H1 (cell line): ENCODE measurements at regions not wholly inside any gene's neighbourhood (a gene's known extent, or its start where the extent isn't known, plus 50 kb on each side); places are given as distances from the start of the nearest gene placed in this dataset.

ENCODE experiments used
- CTCF ChIA-PET: fragments of 300-600 bp; sonication (Branson Sonifier 250); formaldehyde crosslinking; loops from one replicate; lab custom pipeline; 2021; ENCODE audit not compliant: partially characterized antibody; lab: Charles Lee
- POLR2A ChIA-PET: fragments of 300-600 bp; sonication (Branson Sonifier 250); formaldehyde crosslinking; loops from one replicate; lab custom pipeline; 2021; ENCODE audit warnings: inconsistent platforms; ENCODE audit not compliant: partially characterized antibody; lab: Charles Lee
- DNase-seq, 2 experiments: peaks; one replicate each; pipeline versions ENCODE4 v3.0.0 to v3.0.0-alpha.2; 2010 to 2022; ENCODE audit warnings: low spot score in 2 of 2, low read depth in 1 of 2, mixed read lengths in 1 of 2
- FAIRE-seq: peaks from 2 replicates; lab custom pipeline; 2011; peaks lifted over from hg19 to GRCh38; lab: Jason Lieb, UNC
- H2AFZ ChIP-seq: 2 replicates; pipeline ENCODE4 v1.8.1; 2012; ENCODE audit warnings: low read length, inconsistent platforms
- H2AK5ac ChIP-seq: 2 replicates; pipeline ENCODE4 v1.6.1; 2013; ENCODE audit warnings: low read depth, low read length
- H2BK120ac ChIP-seq: replicated peaks from 2 replicates; pipeline ENCODE3; 2013; ENCODE audit warnings: low read depth, low read length, inconsistent platforms
- H2BK12ac ChIP-seq: 2 replicates; pipeline ENCODE4 v1.6.1; 2013; ENCODE audit warnings: low read depth, low read length
- H2BK15ac ChIP-seq: 2 replicates; pipeline ENCODE4 v1.6.1; 2013; ENCODE audit warnings: low read length
- H2BK20ac ChIP-seq: 2 replicates; pipeline ENCODE4 v1.6.1; 2013; ENCODE audit warnings: low read length
- H2BK5ac ChIP-seq: 2 replicates; pipeline ENCODE4 v1.6.1; 2013; ENCODE audit warnings: low read depth, low read length
- H3K14ac ChIP-seq: 2 replicates; pipeline ENCODE4 v1.6.1; 2013; ENCODE audit warnings: inconsistent platforms; ENCODE audit not compliant: insufficient read length
- H3K18ac ChIP-seq: 2 replicates; pipeline ENCODE4 v1.6.1; 2013; ENCODE audit warnings: low read length; ENCODE audit errors: extremely low read depth
- H3K23ac ChIP-seq: 2 replicates; pipeline ENCODE4 v1.6.1; 2013; ENCODE audit warnings: inconsistent platforms; ENCODE audit not compliant: insufficient read length
- H3K23me2 ChIP-seq: 2 replicates; pipeline ENCODE4 v1.6.1; 2013; ENCODE audit warnings: low read depth, low read length
- H3K27ac ChIP-seq: 2 replicates; pipeline ENCODE4 v1.6.1; 2011; ENCODE audit warnings: low read depth, low read length, inconsistent platforms
- H3K27me3 ChIP-seq, 4 experiments: replicated peaks in 1 of 4; 1 replicate in 1 of 4; 2 replicates in 3 of 4; pipeline versions ENCODE4 v1.6.1 to v1.8.1; 2011 to 2013; ENCODE audit warnings: low read length in 3 of 4, mild to moderate bottlenecking in 3 of 4, inconsistent platforms in 2 of 4, mixed read lengths in 2 of 4, moderate library complexity in 1 of 4; ENCODE audit not compliant: control insufficient read depth in 3 of 4, insufficient read depth in 3 of 4; ENCODE audit errors: extremely low read depth in 1 of 4
- H3K36me3 ChIP-seq, 4 experiments: 2 replicates each; pipeline versions ENCODE4 v1.6.1 to v1.8.1; 2011 to 2013; ENCODE audit warnings: mild to moderate bottlenecking in 4 of 4, low read length in 3 of 4, moderate library complexity in 2 of 4, control low read depth in 1 of 4, inconsistent platforms in 1 of 4; ENCODE audit not compliant: insufficient read depth in 4 of 4, control insufficient read depth in 2 of 4
- H3K4ac ChIP-seq: replicated peaks from 2 replicates; pipeline ENCODE3; 2013; ENCODE audit warnings: low read length, low read depth, mixed read lengths, inconsistent platforms; ENCODE audit not compliant: insufficient read length
- H3K4me1 ChIP-seq, 4 experiments: replicated peaks in 1 of 4; 1 replicate in 1 of 4; 2 replicates in 3 of 4; pipeline versions ENCODE4 v1.6.1 to v1.8.1; 2011 to 2013; ENCODE audit warnings: low read length in 3 of 4, inconsistent platforms in 2 of 4, mixed read lengths in 1 of 4; ENCODE audit not compliant: insufficient read depth in 4 of 4, control insufficient read depth in 3 of 4
- H3K4me2 ChIP-seq, 2 experiments: 2 replicates each; pipeline versions ENCODE4 v1.6.1 to v1.8.1; 2011 to 2013; ENCODE audit warnings: low read depth in 2 of 2, low read length in 2 of 2, control low read depth in 1 of 2, inconsistent platforms in 1 of 2, mild to moderate bottlenecking in 1 of 2; ENCODE audit not compliant: insufficient read depth in 1 of 2
- H3K4me3 ChIP-seq, 4 experiments: fragments of 200-600, 300-600 bp in 1 of 4; sonication (generic), shearing (Covaris generic), sonication (Bioruptor Twin) in 1 of 4; 2 replicates each; pipeline versions ENCODE4 v1.5.1 to v1.8.1; 2011 to 2016; ENCODE audit warnings: low read length in 4 of 4, low read depth in 3 of 4, control low read depth in 2 of 4, inconsistent platforms in 2 of 4, mild to moderate bottlenecking in 2 of 4, mixed read lengths in 1 of 4, moderate library complexity in 1 of 4; ENCODE audit not compliant: insufficient read depth in 2 of 4; ENCODE audit errors: extremely low read depth in 1 of 4
- H3K56ac ChIP-seq: replicated peaks from 2 replicates; pipeline ENCODE3; 2013; ENCODE audit warnings: low read depth, mild to moderate bottlenecking, mixed read lengths, low read length, inconsistent platforms; ENCODE audit not compliant: insufficient read length
- H3K79me1 ChIP-seq: 2 replicates; pipeline ENCODE4 v1.6.1; 2013; ENCODE audit warnings: low read depth, low read length, control low read depth
- H3K79me2 ChIP-seq, 2 experiments: 2 replicates each; pipeline versions ENCODE4 v1.6.1 to v1.8.1; 2012 to 2013; ENCODE audit warnings: low read length in 2 of 2, mild to moderate bottlenecking in 2 of 2, inconsistent platforms in 1 of 2; ENCODE audit not compliant: insufficient read depth in 2 of 2, control insufficient read depth in 1 of 2
- H3K9ac ChIP-seq, 4 experiments: replicated peaks in 1 of 4; 1 replicate in 1 of 4; 2 replicates in 3 of 4; pipeline versions ENCODE4 v1.6.1 to v1.8.1; 2011 to 2013; ENCODE audit warnings: low read depth in 3 of 4, low read length in 3 of 4, control low read depth in 2 of 4, mild to moderate bottlenecking in 2 of 4, moderate library complexity in 2 of 4, inconsistent platforms in 1 of 4; ENCODE audit errors: extremely low read depth in 1 of 4
- H3K9me3 ChIP-seq, 2 experiments: 2 replicates each; pipeline versions ENCODE4 v1.6.1 to v1.8.1; 2012 to 2013; ENCODE audit warnings: mild to moderate bottlenecking in 2 of 2, moderate library complexity in 2 of 2, control low read depth in 1 of 2, inconsistent platforms in 1 of 2, low read depth in 1 of 2, low read length in 1 of 2, mixed read lengths in 1 of 2; ENCODE audit not compliant: insufficient read depth in 2 of 2
- H4K20me1 ChIP-seq, 2 experiments: replicated peaks in 1 of 2; 2 replicates each; pipeline versions ENCODE3 to v1.8.1; 2011 to 2013; ENCODE audit warnings: inconsistent platforms in 2 of 2, low read length in 2 of 2, mild to moderate bottlenecking in 1 of 2; ENCODE audit not compliant: insufficient read depth in 2 of 2, control insufficient read depth in 1 of 2
- H4K5ac ChIP-seq: 2 replicates; pipeline ENCODE4 v1.6.1; 2013; ENCODE audit warnings: low read length, low read depth, mixed read lengths, inconsistent platforms; ENCODE audit not compliant: insufficient read length
- H4K8ac ChIP-seq: 2 replicates; pipeline ENCODE4 v1.8.0; 2013; ENCODE audit warnings: mild to moderate bottlenecking, moderate library complexity, low read length, inconsistent platforms; ENCODE audit not compliant: insufficient read depth; ENCODE audit errors: extremely low read depth
- H4K91ac ChIP-seq: replicated peaks from 2 replicates; pipeline ENCODE3; 2013; ENCODE audit warnings: low read length, mixed read lengths, inconsistent platforms; ENCODE audit not compliant: insufficient read length
- CBX5 ChIP-seq: fragments of 300-800, 300-1000 bp; sonication (generic); IDR thresholded peaks from 2 replicates; pipeline ENCODE4 v1.7.1; 2016; ENCODE audit warnings: antibody characterized with exemption, low read length, low read depth
- CREB1 ChIP-seq: IDR thresholded peaks from 2 replicates; pipeline ENCODE4 v1.6.1; 2012; ENCODE audit warnings: inconsistent platforms
- CTBP2 ChIP-seq: IDR thresholded peaks from 2 replicates; pipeline ENCODE4 v1.7.0; 2011; ENCODE audit warnings: borderline replicate concordance, mild to moderate bottlenecking, moderate library complexity, mixed read lengths, low read length; ENCODE audit not compliant: insufficient read depth, insufficient read length
- EGR1 ChIP-seq: IDR thresholded peaks from 2 replicates; pipeline ENCODE4 v1.6.1; 2011; ENCODE audit warnings: low read depth, low read length, borderline replicate concordance
- RAD21 ChIP-seq, 2 experiments: IDR thresholded peaks in 1 of 2; conservative IDR thresholded peaks in 1 of 2; 2 replicates each; pipeline ENCODE4 v1.6.1; 2011; ENCODE audit warnings: low read depth in 2 of 2, low read length in 2 of 2, improper control_type of control experiment in 1 of 2, inconsistent platforms in 1 of 2, mild to moderate bottlenecking in 1 of 2, moderate library complexity in 1 of 2
- SP1 ChIP-seq: IDR thresholded peaks from 2 replicates; pipeline ENCODE4 v1.6.1; 2011; ENCODE audit warnings: low read depth, low read length
- SUZ12 ChIP-seq: fragments of 200-600 bp; sonication (generic); IDR thresholded peaks from 2 replicates; pipeline ENCODE4 v1.6.1; 2012; ENCODE audit warnings: mild to moderate bottlenecking, inconsistent platforms, low read length, moderate library complexity, mixed read lengths
- TAF1 ChIP-seq: IDR thresholded peaks from 2 replicates; pipeline ENCODE4 v1.6.1; 2011; ENCODE audit warnings: mild to moderate bottlenecking, low read depth, low read length
- WGBS, 2 experiments: shearing (Covaris generic) in 1 of 2; methylation state at CpG; one replicate each; pipeline versions ENCODE4 v1.1.6 to v1.1.7; 2013 to 2015; ENCODE audit warnings: low lambda C conversion rate in 2 of 2, mixed read lengths in 2 of 2, inconsistent platforms in 1 of 2, low coverage in 1 of 2, missing lambda C conversion rate in 1 of 2; ENCODE audit not compliant: insufficient replicate concordance in 2 of 2, insufficient coverage in 1 of 2, insufficient read length in 1 of 2; ENCODE audit errors: extremely low coverage in 1 of 2, missing lambda C conversion rate in 1 of 2; 5-methylcytosine and 5-hydroxymethylcytosine counted together
- TF ChIP-seq, protein P1 (sequence below): IDR thresholded peaks from 2 replicates; pipeline ENCODE4 v1.6.1; 2011; ENCODE audit warnings: low read depth, mild to moderate bottlenecking, low read length; ENCODE audit not compliant: insufficient read depth
- TF ChIP-seq, protein P2 (sequence below), 3 experiments: IDR thresholded peaks; 1 replicate in 2 of 3; 2 replicates in 1 of 3; pipeline versions ENCODE4 v1.5.1 to v1.6.1; 2011; ENCODE audit warnings: low read length in 3 of 3, mild to moderate bottlenecking in 3 of 3, inconsistent platforms in 2 of 3, low read depth in 1 of 3, moderate library complexity in 1 of 3; ENCODE audit not compliant: insufficient read depth in 1 of 3; ENCODE audit errors: control extremely low read depth in 1 of 3

DNA sequence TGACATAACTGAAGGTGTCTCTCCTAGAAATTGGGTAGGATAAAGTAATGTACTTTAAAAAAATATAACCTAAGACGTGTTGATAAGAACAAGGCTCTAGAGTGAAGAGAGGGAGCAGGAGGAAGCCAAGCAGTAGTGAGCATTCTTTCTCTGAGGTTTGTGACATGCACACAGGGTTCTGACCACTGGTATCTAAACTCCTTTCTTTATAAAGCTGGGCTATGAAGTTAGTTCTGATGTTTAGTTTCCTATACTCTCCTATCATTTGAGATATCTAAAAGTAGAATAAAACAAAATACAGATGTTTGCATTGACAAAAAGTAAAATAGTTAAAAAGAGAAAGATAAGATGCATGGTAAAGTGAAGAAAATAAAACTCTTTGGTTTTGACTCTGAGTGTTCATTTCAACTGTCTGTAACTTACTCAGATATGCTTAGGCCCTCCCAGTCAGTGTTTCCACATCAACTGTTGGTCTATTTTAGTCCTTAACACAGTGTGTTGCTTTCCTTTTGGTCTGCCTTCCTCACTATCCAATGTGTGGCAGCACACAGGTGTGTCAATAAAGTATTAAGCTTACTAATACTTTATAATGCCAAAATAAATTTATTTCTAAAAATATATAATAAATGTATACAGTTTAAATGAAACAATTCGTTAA lies 543.5 kb downstream of the PTPRC start:
- Histone ChIP-seq H2AK5ac (no peak overlapping the region), H4K91ac (no peak overlapping the region), H2BK12ac (no peak overlapping the region), H3K23me2 (no peaks in the 10 kb centered on the region), H3K4me1 (no peaks in the 10 kb centered on the region), H2AFZ (no peak overlapping the region), H3K14ac (no peak overlapping the region), H3K36me3 (no peaks in the 10 kb centered on the region), H2BK5ac (no peak overlapping the region), H3K4ac (no peak overlapping the region), H3K23ac (no peak overlapping the region), H2BK120ac (no peak overlapping the region), H4K5ac (no peak overlapping the region), H3K9ac (no peak overlapping the region), H3K4me3 (no peak overlapping the region), H2BK20ac (no peak overlapping the region), H3K56ac (no peak overlapping the region), H3K27me3 (no peaks in the 10 kb centered on the region), H3K4me2 (no peak overlapping the region), H3K27ac (no peak overlapping the region), H4K8ac (no peak overlapping the region), H3K9me3 (no peaks in the 10 kb centered on the region), H3K79me2 (no peaks in the 10 kb centered on the region), H4K20me1 (no peaks in the 10 kb centered on the region), H2BK15ac (no peak overlapping the region), H3K18ac (no peak overlapping the region), H3K79me1 (no peaks in the 10 kb centered on the region)
- no peak for DNase-seq
- FAIRE-seq, result no peak
- 83% methylated on average over 2 of the region's 2 CpGs; no CpG with 5 or more reads in 1 of the 2 experiments for WGBS, 2 experiments
- CTCF ChIA-PET, result interaction anchor here (1.2 kb wide), 1 partner anchor 18 kb away, joined by 3 read pairs; no protein-coding TSS in a partner anchor
- POLR2A ChIA-PET, result no interaction called here
- TF ChIP-seq RAD21 (IDR thresholded peaks at IDR 0.05 in 1 of 2, conservative IDR thresholded peaks at IDR 0.05 in 1 of 2; ENCODE audit: low read depth in 2 of 2, low read length in 2 of 2) (no peak), CTBP2 (no peak), EGR1 (no peak), SP1 (no peak), TAF1 (no peak), SUZ12 (no peak), CREB1 (no peak), CBX5 (no peak)
- TF ChIP-seq, protein P1, sequence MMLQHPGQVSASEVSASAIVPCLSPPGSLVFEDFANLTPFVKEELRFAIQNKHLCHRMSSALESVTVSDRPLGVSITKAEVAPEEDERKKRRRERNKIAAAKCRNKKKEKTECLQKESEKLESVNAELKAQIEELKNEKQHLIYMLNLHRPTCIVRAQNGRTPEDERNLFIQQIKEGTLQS, result no peak
- TF ChIP-seq, protein P2, sequence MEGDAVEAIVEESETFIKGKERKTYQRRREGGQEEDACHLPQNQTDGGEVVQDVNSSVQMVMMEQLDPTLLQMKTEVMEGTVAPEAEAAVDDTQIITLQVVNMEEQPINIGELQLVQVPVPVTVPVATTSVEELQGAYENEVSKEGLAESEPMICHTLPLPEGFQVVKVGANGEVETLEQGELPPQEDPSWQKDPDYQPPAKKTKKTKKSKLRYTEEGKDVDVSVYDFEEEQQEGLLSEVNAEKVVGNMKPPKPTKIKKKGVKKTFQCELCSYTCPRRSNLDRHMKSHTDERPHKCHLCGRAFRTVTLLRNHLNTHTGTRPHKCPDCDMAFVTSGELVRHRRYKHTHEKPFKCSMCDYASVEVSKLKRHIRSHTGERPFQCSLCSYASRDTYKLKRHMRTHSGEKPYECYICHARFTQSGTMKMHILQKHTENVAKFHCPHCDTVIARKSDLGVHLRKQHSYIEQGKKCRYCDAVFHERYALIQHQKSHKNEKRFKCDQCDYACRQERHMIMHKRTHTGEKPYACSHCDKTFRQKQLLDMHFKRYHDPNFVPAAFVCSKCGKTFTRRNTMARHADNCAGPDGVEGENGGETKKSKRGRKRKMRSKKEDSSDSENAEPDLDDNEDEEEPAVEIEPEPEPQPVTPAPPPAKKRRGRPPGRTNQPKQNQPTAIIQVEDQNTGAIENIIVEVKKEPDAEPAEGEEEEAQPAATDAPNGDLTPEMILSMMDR (IDR thresholded peaks at IDR 0.05; ENCODE audit: control extremely low read depth in 1 of 3, insufficient read depth in 1 of 3, low read depth in 1 of 3, low read length in 3 of 3), result no peak
